ENCODE measurements at regions not wholly inside any gene's neighbourhood (a gene's known extent, or its start where the extent isn't known, plus 50 kb on each side); places are given as distances from the start of the nearest gene placed in this dataset.

DNA sequence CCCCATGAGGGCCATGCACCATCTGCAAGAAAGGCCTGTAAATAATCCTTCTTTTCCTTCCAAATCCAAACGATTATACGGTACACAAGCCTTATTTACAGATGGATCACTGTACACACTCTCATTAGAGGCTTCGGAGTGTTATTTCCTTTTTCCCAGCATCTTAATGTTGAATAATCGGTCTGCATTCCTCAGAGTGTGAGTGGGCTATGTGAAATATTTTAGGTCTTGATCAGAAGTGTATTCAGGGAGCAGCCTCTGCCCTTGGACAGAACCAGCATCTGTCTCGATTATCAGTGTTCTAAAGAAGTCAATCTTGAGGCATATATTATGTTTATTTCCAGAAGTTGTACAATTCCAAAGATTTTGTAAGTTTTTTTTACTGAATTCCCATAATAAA is 340.6 kb downstream of the SEC23A start:
- Histone ChIP-seq H3K27me3 (replicated peaks; ENCODE audit: insufficient read depth) (no peaks in the 10 kb centered on the region), H3K27ac (no peak overlapping the region), H3K9me3 (no peaks in the 10 kb centered on the region), H3K36me3 (no peaks in the 10 kb centered on the region), H3K4me1 (ENCODE audit: control insufficient read depth in 1 of 2, low read depth in 2 of 2) (no peaks in the 10 kb centered on the region), H3K4me3 (no peak overlapping the region)
- TF ChIP-seq, protein P1, sequence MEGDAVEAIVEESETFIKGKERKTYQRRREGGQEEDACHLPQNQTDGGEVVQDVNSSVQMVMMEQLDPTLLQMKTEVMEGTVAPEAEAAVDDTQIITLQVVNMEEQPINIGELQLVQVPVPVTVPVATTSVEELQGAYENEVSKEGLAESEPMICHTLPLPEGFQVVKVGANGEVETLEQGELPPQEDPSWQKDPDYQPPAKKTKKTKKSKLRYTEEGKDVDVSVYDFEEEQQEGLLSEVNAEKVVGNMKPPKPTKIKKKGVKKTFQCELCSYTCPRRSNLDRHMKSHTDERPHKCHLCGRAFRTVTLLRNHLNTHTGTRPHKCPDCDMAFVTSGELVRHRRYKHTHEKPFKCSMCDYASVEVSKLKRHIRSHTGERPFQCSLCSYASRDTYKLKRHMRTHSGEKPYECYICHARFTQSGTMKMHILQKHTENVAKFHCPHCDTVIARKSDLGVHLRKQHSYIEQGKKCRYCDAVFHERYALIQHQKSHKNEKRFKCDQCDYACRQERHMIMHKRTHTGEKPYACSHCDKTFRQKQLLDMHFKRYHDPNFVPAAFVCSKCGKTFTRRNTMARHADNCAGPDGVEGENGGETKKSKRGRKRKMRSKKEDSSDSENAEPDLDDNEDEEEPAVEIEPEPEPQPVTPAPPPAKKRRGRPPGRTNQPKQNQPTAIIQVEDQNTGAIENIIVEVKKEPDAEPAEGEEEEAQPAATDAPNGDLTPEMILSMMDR (IDR thresholded peaks at IDR 0.05) = no peak
- no peak for DNase-seq (ENCODE audit: low spot score)
- ATAC-seq (ENCODE audit: insufficient number of reproducible peaks, low FRiP score, low read depth) = no peak

DNA sequence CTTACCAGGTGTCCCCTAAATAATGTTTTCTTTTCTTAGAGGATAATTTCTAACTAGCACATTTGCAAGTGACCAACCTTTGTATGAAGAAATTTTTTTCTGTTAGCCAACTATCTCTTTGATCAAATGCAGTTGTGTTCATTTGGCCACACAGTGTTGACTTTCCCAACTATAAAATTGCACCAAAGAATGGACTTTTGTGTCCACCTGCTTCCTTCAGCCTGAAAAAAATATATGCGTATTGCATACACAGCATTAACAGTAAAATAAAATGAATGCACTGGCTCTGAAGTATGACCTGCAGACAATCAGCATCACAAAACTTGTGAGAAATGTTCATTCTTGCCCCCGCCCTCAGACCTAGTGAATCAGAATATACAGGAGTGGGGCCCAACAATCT is 342.0 kb downstream of the SEC23A start:
- no peak overlapping the region for H3K27ac ChIP-seq

GRCh38 chr14:38758661-38759060 is 344.4 kb downstream of the SEC23A start:
- Histone ChIP-seq H3K9me3 (no peaks in the 10 kb centered on the region), H3K27me3 (replicated peaks; ENCODE audit: insufficient read depth) (no peaks in the 10 kb centered on the region), H3K4me3 (no peak overlapping the region), H3K36me3 (no peaks in the 10 kb centered on the region), H3K4me1 (ENCODE audit: control insufficient read depth in 1 of 2, low read depth in 2 of 2) (no peaks in the 10 kb centered on the region), H3K27ac (no peak overlapping the region)
- ATAC-seq (ENCODE audit: insufficient number of reproducible peaks, low FRiP score, low read depth) = no peak
- no peak for DNase-seq (ENCODE audit: low spot score)
- TF ChIP-seq, protein P1 (IDR thresholded peaks at IDR 0.05) = no peak

More for the DNA sequence above, 342.0 kb downstream of the SEC23A start:
- Histone ChIP-seq H3K9me3 (no peaks in the 10 kb centered on the region), H3K27me3 (replicated peaks; ENCODE audit: insufficient read depth) (no peaks in the 10 kb centered on the region), H3K4me3 (no peak overlapping the region), H3K4me1 (ENCODE audit: control insufficient read depth in 1 of 2, low read depth in 2 of 2) (no peaks in the 10 kb centered on the region), H3K36me3 (no peaks in the 10 kb centered on the region)
- TF ChIP-seq, protein P1 (IDR thresholded peaks at IDR 0.05) = no peak
- DNase-seq (ENCODE audit: low spot score) (no peak), ATAC-seq (ENCODE audit: insufficient number of reproducible peaks, low FRiP score, low read depth) (no peak)

- no peak overlapping the region for H3K4me3 ChIP-seq
- H3K9me3 ChIP-seq = no peaks in the 10 kb centered on the region
- no peak for ATAC-seq (ENCODE audit: insufficient number of reproducible peaks, low FRiP score, low read depth)
- TF ChIP-seq, protein P1 (IDR thresholded peaks at IDR 0.05) = no peak
- no peak overlapping the region for H3K27ac ChIP-seq
- DNase-seq (ENCODE audit: low spot score) = no peak
- H3K27me3 ChIP-seq (replicated peaks; ENCODE audit: insufficient read depth) = no peaks in the 10 kb centered on the region
- no peaks in the 10 kb centered on the region for H3K36me3 ChIP-seq
- H3K4me1 ChIP-seq (ENCODE audit: control insufficient read depth in 1 of 2, low read depth in 2 of 2) = no peaks in the 10 kb centered on the region
Observed at GRCh38 chr14:38755036-38755435, 348.0 kb downstream of the SEC23A start.

DNA sequence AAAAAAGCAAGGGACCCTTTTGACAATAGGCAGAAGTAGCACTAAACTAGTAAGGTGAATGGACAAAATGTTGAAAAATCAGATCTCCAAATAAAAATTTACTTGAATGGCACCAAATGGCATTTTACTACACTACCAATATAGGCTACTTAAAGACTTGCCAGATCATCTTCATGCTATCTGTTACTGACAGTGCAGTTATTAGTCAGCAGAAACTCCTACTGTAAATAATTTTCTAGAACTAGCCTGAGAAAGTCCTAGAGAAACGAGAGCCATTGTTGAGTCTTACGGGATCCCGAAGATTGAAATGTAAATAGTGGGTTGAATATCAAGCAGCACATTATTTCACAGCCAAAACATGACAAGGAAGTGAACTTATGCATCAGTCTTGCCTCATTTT is 350.3 kb downstream of the SEC23A start:
- no peak overlapping the region for H3K4me3 ChIP-seq
- H3K4me1 ChIP-seq (ENCODE audit: control insufficient read depth in 1 of 2, low read depth in 2 of 2) = no peaks in the 10 kb centered on the region
- no peak for ATAC-seq (ENCODE audit: insufficient number of reproducible peaks, low FRiP score, low read depth)
- TF ChIP-seq, protein P1 (IDR thresholded peaks at IDR 0.05) = no peak
- no peak for DNase-seq (ENCODE audit: low spot score)
- H3K27ac ChIP-seq = no peak overlapping the region
- H3K27me3 ChIP-seq (replicated peaks; ENCODE audit: insufficient read depth) = no peaks in the 10 kb centered on the region
- no peaks in the 10 kb centered on the region for H3K9me3 ChIP-seq
- H3K36me3 ChIP-seq = no peaks in the 10 kb centered on the region
